AG09309 (cell line): ENCODE measurements at regions not wholly inside any gene's neighbourhood (a gene's known extent, or its start where the extent isn't known, plus 50 kb on each side); places are given as distances from the start of the nearest gene placed in this dataset.
A peak's percentile ranks its signal among the peaks of the same experiment; 100 is the strongest.

ENCODE experiments used
- DNase-seq: peaks from one replicate; pipeline ENCODE4 v3.0.0-alpha.2; 2010; ENCODE audit warnings: low read depth
- H3K4me3 ChIP-seq: 2 replicates; pipeline ENCODE4 v1.5.1; 2011; ENCODE audit warnings: mild to moderate bottlenecking, low read depth, low read length, moderate library complexity; ENCODE audit not compliant: control insufficient read depth
- CTCF ChIP-seq: IDR thresholded peaks from 2 replicates; pipeline ENCODE4 v1.5.1; 2011; ENCODE audit warnings: mild to moderate bottlenecking, low read depth, low read length, inconsistent platforms; ENCODE audit not compliant: insufficient read depth, control insufficient read depth; ENCODE audit errors: missing control alignments

- peak; percentile 35 for DNase-seq
- no peak overlapping the region for H3K4me3 ChIP-seq
- TF ChIP-seq CTCF: no peak
Observed at GRCh38 chr5:68953231-68953874, 140.5 kb upstream of the SLC30A5 start.

GRCh38 chr5:68953875-68954617, 139.8 kb upstream of the SLC30A5 start:
- peak; percentile 11 for DNase-seq
- TF ChIP-seq CTCF: no peak
- no peak overlapping the region for H3K4me3 ChIP-seq

GRCh38 chr5:68954618-68954910, 139.2 kb upstream of the SLC30A5 start:
- no peak for DNase-seq
- no peak overlapping the region for H3K4me3 ChIP-seq
- TF ChIP-seq CTCF: no peak

GRCh38 chr5:68957591-68957990, 136.2 kb upstream of the SLC30A5 start:
- DNase-seq: no peak
- TF ChIP-seq CTCF: no peak
- no peak overlapping the region for H3K4me3 ChIP-seq

GRCh38 chr5:68958428-68958827, 135.4 kb upstream of the SLC30A5 start:
- no peak for TF ChIP-seq CTCF
- H3K4me3 ChIP-seq: no peak overlapping the region
- no peak for DNase-seq

GRCh38 chr5:68960456-68960855, 133.4 kb upstream of the SLC30A5 start:
- H3K4me3 ChIP-seq: no peak overlapping the region
- TF ChIP-seq CTCF: no peak
- DNase-seq: no peak
